Left lung (tissue), 4 donors: ENCODE measurements at regions not wholly inside any gene's neighbourhood (a gene's known extent, or its start where the extent isn't known, plus 50 kb on each side); places are given as distances from the start of the nearest gene placed in this dataset.

Source experiments
- ATAC-seq: fragments of 200-7000 bp; cut with Tn5 transposase; one replicate; pipeline ENCODE4 v1.9.1; 2020; ENCODE audit warnings: moderate library complexity
- DNase-seq, 4 donors: peaks; one replicate each; pipeline ENCODE4 v3.0.0-alpha.2; 2013 to 2020
- H3K27ac ChIP-seq, 2 donors: fragments of 200-600 bp; sonication (generic) in 1 of 2; one replicate each; pipeline versions ENCODE4 v1.5.0 to v1.8.0; 2020 to 2021
- H3K27me3 ChIP-seq, 2 donors: fragments of 200-600 bp; sonication (generic) in 1 of 2; one replicate each; pipeline versions ENCODE4 v1.5.0 to v1.8.0; 2020 to 2021
- H3K36me3 ChIP-seq, 2 donors: fragments of 200-600 bp; sonication (generic) in 1 of 2; one replicate each; pipeline versions ENCODE4 v1.5.0 to v1.8.0; 2020 to 2021
- H3K4me1 ChIP-seq, 2 donors: fragments of 200-600 bp; one replicate each; pipeline ENCODE4 v1.8.0; 2021
- H3K4me3 ChIP-seq, 2 donors: fragments of 200-600 bp; sonication (generic) in 1 of 2; one replicate each; pipeline versions ENCODE4 v1.5.0 to v1.8.0; 2020 to 2021; ENCODE audit warnings: mild to moderate bottlenecking in 1 of 2
- H3K9me3 ChIP-seq, 2 donors: fragments of 200-600 bp; sonication (generic) in 1 of 2; one replicate each; pipeline versions ENCODE4 v1.5.0 to v1.8.0; 2020 to 2021
- CTCF ChIP-seq, 2 donors: fragments of 200-600 bp; sonication (generic) in 1 of 2; IDR thresholded peaks; one replicate each; pipeline versions ENCODE4 v1.5.0 to v1.8.0; 2021; ENCODE audit warnings: antibody characterized with exemption in 2 of 2
- intact Hi-C, 2 donors: fragments of 100-400 bp; cut with DNase I; formaldehyde crosslinking; loops; one replicate each; pipeline versions ENCODE4 v1.11.2 to v1.14.2; 2022
- donor health status: DM: no; HTN: yes; CAD: no.
- donor health status: DM: no; HTN: no; CAD: no.

GRCh38 chr12:17266856-17267255, 660.9 kb upstream of the LMO3 start:
- H3K4me3 ChIP-seq, result no peak overlapping the region
- no peaks in the 10 kb centered on the region for H3K36me3 ChIP-seq
- ATAC-seq (no peak), DNase-seq (no peak)
- no peak overlapping the region for H3K27ac ChIP-seq
- no peaks in the 10 kb centered on the region for H3K9me3 ChIP-seq
- TF ChIP-seq CTCF (IDR thresholded peaks at IDR 0.05), result no peak
- H3K27me3 ChIP-seq, result no peaks in the 10 kb centered on the region
- no peaks in the 10 kb centered on the region for H3K4me1 ChIP-seq
- intact Hi-C loops, result no loop called here

- ATAC-seq (no peak), DNase-seq (no peak)
- no peak overlapping the region for H3K4me3 ChIP-seq
- TF ChIP-seq CTCF (IDR thresholded peaks at IDR 0.05), result no peak
- H3K36me3 ChIP-seq, result no peaks in the 10 kb centered on the region
- H3K4me1 ChIP-seq, result no peaks in the 10 kb centered on the region
- no peaks in the 10 kb centered on the region for H3K27me3 ChIP-seq
- H3K9me3 ChIP-seq, result no peaks in the 10 kb centered on the region
- H3K27ac ChIP-seq, result no peak overlapping the region
- intact Hi-C loops, result no loop called here
Measured at GRCh38 chr12:17264603-17265002, 658.6 kb upstream of the LMO3 start.

- ATAC-seq (no peak), DNase-seq (no peak)
- Histone ChIP-seq H3K4me1 (no peaks in the 10 kb centered on the region), H3K36me3 (no peaks in the 10 kb centered on the region), H3K9me3 (peaks cover 0 to 24% of the 10 kb centered on the region in 2 donors), H3K4me3 (no peak overlapping the region), H3K27me3 (no peaks in the 10 kb centered on the region), H3K27ac (no peak overlapping the region)
- TF ChIP-seq CTCF (IDR thresholded peaks at IDR 0.05), result no peak
- intact Hi-C loops, result no loop called here
Measured at GRCh38 chr12:17239874-17240273, 633.9 kb upstream of the LMO3 start.

- Histone ChIP-seq H3K4me1 (no peaks in the 10 kb centered on the region), H3K4me3 (no peak overlapping the region), H3K27ac (no peak overlapping the region), H3K36me3 (no peaks in the 10 kb centered on the region), H3K9me3 (peaks cover 0 to 10% of the 10 kb centered on the region in 2 donors), H3K27me3 (no peaks in the 10 kb centered on the region)
- ATAC-seq, result no peak
- TF ChIP-seq CTCF (IDR thresholded peaks at IDR 0.05), result no peak
- no peak for DNase-seq
- intact Hi-C loops, result no loop called here
Measured at GRCh38 chr12:17235996-17236395, 630.0 kb upstream of the LMO3 start.

GRCh38 chr12:17215759-17216570, 610.0 kb upstream of the LMO3 start:
- intact Hi-C loops, result no loop called here
- ATAC-seq (no peak), DNase-seq (no peak)
- Histone ChIP-seq H3K36me3 (no peaks in the 10 kb centered on the region), H3K4me1 (no peaks in the 10 kb centered on the region), H3K9me3 (no peaks in the 10 kb centered on the region), H3K4me3 (no peak overlapping the region), H3K27me3 (no peaks in the 10 kb centered on the region), H3K27ac (no peak overlapping the region)
- no peak for TF ChIP-seq CTCF (IDR thresholded peaks at IDR 0.05)
